ENCODE measurements at regions not wholly inside any gene's neighbourhood (a gene's known extent, or its start where the extent isn't known, plus 50 kb on each side); places are given as distances from the start of the nearest gene placed in this dataset.

DNA sequence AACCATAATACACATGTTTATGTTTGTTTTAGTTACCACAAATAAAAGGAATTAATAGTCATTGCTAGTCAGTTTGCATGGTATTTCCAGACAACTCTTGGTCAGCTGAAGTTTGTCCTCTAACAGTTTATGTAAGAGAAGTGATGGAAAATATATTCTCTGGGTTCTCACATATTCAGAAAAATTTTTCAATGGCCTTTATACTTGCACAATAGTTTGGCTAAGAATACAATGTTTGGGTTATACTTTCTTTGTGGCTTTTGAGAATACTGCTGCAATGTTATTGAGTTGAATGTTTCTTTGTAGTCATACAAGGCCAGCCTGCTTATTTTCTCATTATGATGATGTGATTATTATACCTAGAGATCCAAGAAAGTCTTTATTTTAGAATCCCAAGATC lies 133.9 kb downstream of the RAP2B start:
- FAIRE-seq (no peak), DNase-seq (ENCODE audit: low read depth, low spot score) (no peak)
- no peak overlapping the region for H3K4me2 ChIP-seq (ENCODE audit: insufficient read depth, low read length)
- no peaks in the 10 kb centered on the region for H3K27me3 ChIP-seq (ENCODE audit: control insufficient read depth in 2 of 2, insufficient read depth in 2 of 2, low read length in 2 of 2)
- BruUV-seq (replicated peaks): no TSS peak
- H3K9me3 ChIP-seq (replicated peaks; ENCODE audit: control insufficient read depth, insufficient read depth, low read length): no peaks in the 10 kb centered on the region
- H4K20me1 ChIP-seq (replicated peaks; ENCODE audit: control insufficient read depth, extremely low read depth, insufficient read depth, low read length): no peaks in the 10 kb centered on the region
- H3K9me1 ChIP-seq (replicated peaks; ENCODE audit: control insufficient read depth, extremely low read depth, insufficient read depth, low read length): no peaks in the 10 kb centered on the region
- TF ChIP-seq MAX (IDR thresholded peaks at IDR 0.05; ENCODE audit: insufficient read depth, insufficient read length) (no peak), JUN (IDR thresholded peaks at IDR 0.05; ENCODE audit: borderline replicate concordance, insufficient read depth, insufficient read length, low read depth) (no peak), POLR2AphosphoS5 (IDR thresholded peaks at IDR 0.05; ENCODE audit: insufficient read depth, low read depth, low read length) (no peak), MYC (IDR thresholded peaks at IDR 0.05; ENCODE audit: low read depth, low read length) (no peak), GATA2 (IDR thresholded peaks at IDR 0.05; ENCODE audit: insufficient read depth, insufficient read length, low read depth, low read length) (no peak), FOS (IDR thresholded peaks at IDR 0.05; ENCODE audit: borderline replicate concordance, insufficient read depth, low read length) (no peak)
- TF ChIP-seq, protein P1, sequence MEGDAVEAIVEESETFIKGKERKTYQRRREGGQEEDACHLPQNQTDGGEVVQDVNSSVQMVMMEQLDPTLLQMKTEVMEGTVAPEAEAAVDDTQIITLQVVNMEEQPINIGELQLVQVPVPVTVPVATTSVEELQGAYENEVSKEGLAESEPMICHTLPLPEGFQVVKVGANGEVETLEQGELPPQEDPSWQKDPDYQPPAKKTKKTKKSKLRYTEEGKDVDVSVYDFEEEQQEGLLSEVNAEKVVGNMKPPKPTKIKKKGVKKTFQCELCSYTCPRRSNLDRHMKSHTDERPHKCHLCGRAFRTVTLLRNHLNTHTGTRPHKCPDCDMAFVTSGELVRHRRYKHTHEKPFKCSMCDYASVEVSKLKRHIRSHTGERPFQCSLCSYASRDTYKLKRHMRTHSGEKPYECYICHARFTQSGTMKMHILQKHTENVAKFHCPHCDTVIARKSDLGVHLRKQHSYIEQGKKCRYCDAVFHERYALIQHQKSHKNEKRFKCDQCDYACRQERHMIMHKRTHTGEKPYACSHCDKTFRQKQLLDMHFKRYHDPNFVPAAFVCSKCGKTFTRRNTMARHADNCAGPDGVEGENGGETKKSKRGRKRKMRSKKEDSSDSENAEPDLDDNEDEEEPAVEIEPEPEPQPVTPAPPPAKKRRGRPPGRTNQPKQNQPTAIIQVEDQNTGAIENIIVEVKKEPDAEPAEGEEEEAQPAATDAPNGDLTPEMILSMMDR (IDR thresholded peaks at IDR 0.05; ENCODE audit: extremely low read depth in 1 of 2, insufficient read depth in 1 of 2, low read depth in 1 of 2, low read length in 2 of 2): no peak
- no peaks in the 10 kb centered on the region for H3K79me2 ChIP-seq (ENCODE audit: control insufficient read depth, insufficient read depth, low read length)
- H3K27ac ChIP-seq (ENCODE audit: insufficient read depth, low read depth, low read length): no peak overlapping the region
- dilution Hi-C loops (cut with MboI; ENCODE audit: extremely low pct_ligation_motif_present, low sequenced_read_pairs) (no loop called here), intact Hi-C loops (cut with micrococcal nuclease) (loop anchor here (10.0 kb wide), 1 partner anchor 299 kb away; no protein-coding TSS in a partner anchor)
- no peak overlapping the region for H2AFZ ChIP-seq (ENCODE audit: low read depth, low read length)
- H3K9ac ChIP-seq (replicated peaks; ENCODE audit: extremely low read depth, insufficient read depth, low read length): no peak overlapping the region
- POLR2A ChIA-PET: no interaction called here
- CTCF ChIA-PET: interaction anchor here (3.6 kb wide), 1 partner anchor 12 kb away, joined by 14 read pairs; no protein-coding TSS in a partner anchor
- H3K36me3 ChIP-seq (ENCODE audit: control insufficient read depth in 2 of 2, extremely low read depth in 1 of 2, insufficient read depth in 2 of 2, low read length in 2 of 2): no peaks in the 10 kb centered on the region
- no peaks in the 10 kb centered on the region for H3K4me1 ChIP-seq (ENCODE audit: control insufficient read depth, extremely low read depth, insufficient read depth, low read length)
- no peak overlapping the region for H3K4me3 ChIP-seq (replicated peaks in 1 of 3; ENCODE audit: insufficient read depth in 1 of 3, low read depth in 1 of 3, low read length in 3 of 3)
